ENCODE measurements at regions not wholly inside any gene's neighbourhood (a gene's known extent, or its start where the extent isn't known, plus 50 kb on each side); places are given as distances from the start of the nearest gene placed in this dataset.

DNA sequence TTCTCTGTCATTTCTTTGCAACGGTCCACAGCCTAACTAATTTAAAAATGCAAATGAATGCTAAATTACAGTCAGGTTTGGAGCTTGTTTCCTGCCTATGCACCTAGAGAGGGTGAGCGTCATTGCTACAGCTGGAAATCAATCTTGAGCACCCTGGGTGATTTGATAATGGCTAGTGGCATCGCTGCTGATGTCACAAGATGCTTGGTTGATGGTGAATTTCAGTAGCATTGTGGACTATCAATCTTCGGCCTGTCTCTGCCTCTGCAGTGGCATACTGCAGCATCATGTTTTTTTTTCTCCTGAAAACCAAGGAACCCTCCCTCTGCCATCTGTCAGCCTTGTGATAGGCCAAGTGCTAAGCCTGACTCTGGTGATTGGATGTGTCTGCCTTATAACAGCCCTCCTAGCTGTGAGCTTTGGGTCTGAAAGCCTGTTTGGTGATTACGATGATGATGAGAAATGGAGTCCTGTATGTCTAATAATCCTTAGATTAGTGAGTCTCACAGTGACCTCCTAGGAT, 75.3 kb downstream of the NMUR2 start:
- TF ChIP-seq, protein P1, sequence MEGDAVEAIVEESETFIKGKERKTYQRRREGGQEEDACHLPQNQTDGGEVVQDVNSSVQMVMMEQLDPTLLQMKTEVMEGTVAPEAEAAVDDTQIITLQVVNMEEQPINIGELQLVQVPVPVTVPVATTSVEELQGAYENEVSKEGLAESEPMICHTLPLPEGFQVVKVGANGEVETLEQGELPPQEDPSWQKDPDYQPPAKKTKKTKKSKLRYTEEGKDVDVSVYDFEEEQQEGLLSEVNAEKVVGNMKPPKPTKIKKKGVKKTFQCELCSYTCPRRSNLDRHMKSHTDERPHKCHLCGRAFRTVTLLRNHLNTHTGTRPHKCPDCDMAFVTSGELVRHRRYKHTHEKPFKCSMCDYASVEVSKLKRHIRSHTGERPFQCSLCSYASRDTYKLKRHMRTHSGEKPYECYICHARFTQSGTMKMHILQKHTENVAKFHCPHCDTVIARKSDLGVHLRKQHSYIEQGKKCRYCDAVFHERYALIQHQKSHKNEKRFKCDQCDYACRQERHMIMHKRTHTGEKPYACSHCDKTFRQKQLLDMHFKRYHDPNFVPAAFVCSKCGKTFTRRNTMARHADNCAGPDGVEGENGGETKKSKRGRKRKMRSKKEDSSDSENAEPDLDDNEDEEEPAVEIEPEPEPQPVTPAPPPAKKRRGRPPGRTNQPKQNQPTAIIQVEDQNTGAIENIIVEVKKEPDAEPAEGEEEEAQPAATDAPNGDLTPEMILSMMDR (IDR thresholded peaks at IDR 0.05; ENCODE audit: unreplicated experiment): no peak
- H3K36me3 Mint-ChIP-seq (ENCODE audit: low read depth, unreplicated experiment): peaks cover 3% of the 10 kb centered on the region
- peaks cover 14% of the 10 kb centered on the region for H3K4me1 Mint-ChIP-seq (ENCODE audit: unreplicated experiment)
- H3K27me3 Mint-ChIP-seq (ENCODE audit: unreplicated experiment): no peaks in the 10 kb centered on the region
- no peak overlapping the region for H3K27ac Mint-ChIP-seq (ENCODE audit: unreplicated experiment)
- no peak for DNase-seq (ENCODE audit: low spot score)
- no peak overlapping the region for H3K4me3 Mint-ChIP-seq (ENCODE audit: unreplicated experiment)
- H3K9me3 Mint-ChIP-seq (ENCODE audit: unreplicated experiment): no peaks in the 10 kb centered on the region

DNA sequence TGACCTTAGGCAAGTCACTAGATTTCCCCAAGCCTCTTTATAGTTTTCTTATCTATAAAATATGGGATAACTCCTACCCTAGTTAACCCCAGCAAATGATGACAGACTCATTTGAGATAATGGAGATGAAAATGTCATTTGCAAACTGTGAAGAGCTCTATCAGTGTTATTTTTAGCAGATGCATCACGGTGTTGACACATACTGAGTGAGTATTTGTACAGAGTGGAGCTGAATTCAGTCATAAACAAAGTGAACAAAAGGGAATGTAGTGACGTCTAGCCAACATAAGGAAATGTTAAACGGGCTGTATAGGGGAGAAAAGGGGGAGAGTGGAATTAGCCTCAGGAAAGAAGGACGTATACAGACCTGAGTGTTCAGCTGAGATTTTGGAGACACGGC, 75.9 kb downstream of the NMUR2 start:
- Mint-ChIP-seq H3K27ac (ENCODE audit: unreplicated experiment) (no peak overlapping the region), H3K27me3 (ENCODE audit: unreplicated experiment) (no peaks in the 10 kb centered on the region), H3K36me3 (ENCODE audit: low read depth, unreplicated experiment) (peaks cover 3% of the 10 kb centered on the region), H3K4me3 (ENCODE audit: unreplicated experiment) (no peak overlapping the region), H3K4me1 (ENCODE audit: unreplicated experiment) (peaks cover 14% of the 10 kb centered on the region), H3K9me3 (ENCODE audit: unreplicated experiment) (no peaks in the 10 kb centered on the region)
- TF ChIP-seq, protein P1 (IDR thresholded peaks at IDR 0.05; ENCODE audit: unreplicated experiment): no peak
- DNase-seq (ENCODE audit: low spot score): no peak

DNA sequence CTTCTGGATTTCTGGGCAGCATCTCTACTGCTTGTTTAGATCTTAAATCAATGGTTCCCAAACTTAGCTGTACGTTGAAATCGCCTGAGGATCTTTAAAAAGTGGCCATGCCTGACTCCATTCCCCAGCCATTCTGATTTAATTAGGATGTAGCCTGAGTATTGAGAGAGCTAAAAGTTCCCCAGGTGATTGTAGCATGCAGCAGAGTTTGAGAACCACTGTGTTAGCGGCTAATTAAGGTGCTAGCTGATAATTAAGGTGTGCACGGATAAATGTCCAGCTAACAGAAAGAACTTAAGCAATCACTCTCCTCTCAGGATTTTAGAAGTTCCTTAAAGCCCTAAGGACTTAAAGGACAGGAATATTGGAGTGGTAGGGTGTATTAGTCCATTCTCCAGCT, 89.1 kb downstream of the NMUR2 start:
- Mint-ChIP-seq H3K4me1 (ENCODE audit: unreplicated experiment) (peaks cover 4% of the 10 kb centered on the region), H3K4me3 (ENCODE audit: unreplicated experiment) (no peak overlapping the region), H3K9me3 (ENCODE audit: unreplicated experiment) (no peaks in the 10 kb centered on the region), H3K27ac (ENCODE audit: unreplicated experiment) (no peak overlapping the region), H3K27me3 (ENCODE audit: unreplicated experiment) (peaks cover 2% of the 10 kb centered on the region), H3K36me3 (ENCODE audit: low read depth, unreplicated experiment) (no peaks in the 10 kb centered on the region)
- TF ChIP-seq, protein P1 (IDR thresholded peaks at IDR 0.05; ENCODE audit: unreplicated experiment): no peak
- no peak for DNase-seq (ENCODE audit: low spot score)

DNA sequence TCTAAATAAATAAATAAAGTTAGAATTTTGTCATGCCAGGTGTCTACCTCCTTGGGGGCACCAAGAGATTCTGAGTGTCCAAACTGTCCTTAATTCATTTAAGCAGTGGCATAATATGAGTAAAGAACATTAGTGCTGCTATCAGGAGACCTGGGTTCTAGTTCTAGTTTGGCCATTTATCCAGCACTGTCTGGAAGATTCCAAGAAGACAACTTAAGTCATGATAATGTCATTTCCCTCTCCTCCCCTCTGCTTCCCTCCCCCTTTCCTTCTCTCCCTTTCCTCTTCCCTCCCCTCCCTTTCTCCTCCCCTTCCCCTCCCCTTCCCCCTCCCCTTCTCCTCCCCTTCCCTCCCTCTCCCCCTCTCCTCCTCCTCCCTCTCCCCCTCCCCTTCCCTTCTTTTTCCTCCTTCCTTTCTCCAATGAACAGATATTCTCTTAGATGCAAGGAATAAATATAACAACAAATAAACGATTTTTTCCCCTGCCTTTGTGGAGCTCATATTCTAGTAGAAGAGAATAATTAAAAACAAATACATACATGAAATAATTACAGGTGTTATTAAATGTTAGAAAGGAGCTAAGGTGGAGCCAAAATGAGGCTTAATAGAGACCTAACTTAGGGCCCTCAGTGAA, 90.8 kb downstream of the NMUR2 start:
- Mint-ChIP-seq H3K9me3 (ENCODE audit: unreplicated experiment) (no peaks in the 10 kb centered on the region), H3K4me1 (ENCODE audit: unreplicated experiment) (peaks cover 5% of the 10 kb centered on the region), H3K27ac (ENCODE audit: unreplicated experiment) (no peak overlapping the region), H3K27me3 (ENCODE audit: unreplicated experiment) (peaks cover 2% of the 10 kb centered on the region), H3K36me3 (ENCODE audit: low read depth, unreplicated experiment) (no peaks in the 10 kb centered on the region), H3K4me3 (ENCODE audit: unreplicated experiment) (no peak overlapping the region)
- no peak for DNase-seq (ENCODE audit: low spot score)
- TF ChIP-seq, protein P1 (IDR thresholded peaks at IDR 0.05; ENCODE audit: unreplicated experiment): no peak

DNA sequence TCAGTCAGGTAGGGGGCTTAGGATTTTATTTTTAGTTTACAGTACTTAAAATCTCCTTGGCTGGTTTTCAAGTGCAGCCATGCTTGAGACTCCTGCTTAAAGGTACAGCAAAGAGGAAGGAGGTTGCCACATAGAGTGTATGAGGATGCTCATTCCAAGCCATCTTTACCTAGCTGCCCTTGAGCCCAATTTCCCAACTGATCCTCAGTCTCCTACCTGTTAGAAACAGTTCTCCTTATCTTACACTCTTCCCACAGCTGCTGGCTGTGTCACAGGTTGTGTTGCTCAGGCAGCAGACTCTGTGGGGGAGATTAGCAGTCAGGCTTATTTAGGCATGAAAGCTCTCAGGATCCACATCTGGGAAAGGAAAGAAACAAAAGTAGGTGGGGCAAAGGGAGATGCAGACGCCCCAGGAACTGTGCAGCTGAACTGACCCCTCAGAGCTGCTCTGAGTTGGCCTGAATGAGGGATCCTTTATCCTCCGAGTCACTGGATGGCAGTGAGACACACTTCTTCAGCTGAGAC, 95.1 kb downstream of the NMUR2 start:
- H3K36me3 Mint-ChIP-seq (ENCODE audit: low read depth, unreplicated experiment): no peaks in the 10 kb centered on the region
- no peaks in the 10 kb centered on the region for H3K27me3 Mint-ChIP-seq (ENCODE audit: unreplicated experiment)
- no peak overlapping the region for H3K4me3 Mint-ChIP-seq (ENCODE audit: unreplicated experiment)
- DNase-seq (ENCODE audit: low spot score): no peak
- H3K27ac Mint-ChIP-seq (ENCODE audit: unreplicated experiment): no peak overlapping the region
- TF ChIP-seq, protein P1 (IDR thresholded peaks at IDR 0.05; ENCODE audit: unreplicated experiment): no peak
- no peaks in the 10 kb centered on the region for H3K9me3 Mint-ChIP-seq (ENCODE audit: unreplicated experiment)
- peaks cover 5% of the 10 kb centered on the region for H3K4me1 Mint-ChIP-seq (ENCODE audit: unreplicated experiment)

Measured in endothelial cell (in vitro differentiated cells).